ENCODE measurements at regions not wholly inside any gene's neighbourhood (a gene's known extent, or its start where the extent isn't known, plus 50 kb on each side); places are given as distances from the start of the nearest gene placed in this dataset.
A peak's percentile ranks its signal among the peaks of the same experiment; 100 is the strongest.
"Not testable (repeated sequence)": the region's sequence is repeated elsewhere in the genome, so short reads cannot be mapped to it uniquely, and the experiment has no call there.

DNA sequence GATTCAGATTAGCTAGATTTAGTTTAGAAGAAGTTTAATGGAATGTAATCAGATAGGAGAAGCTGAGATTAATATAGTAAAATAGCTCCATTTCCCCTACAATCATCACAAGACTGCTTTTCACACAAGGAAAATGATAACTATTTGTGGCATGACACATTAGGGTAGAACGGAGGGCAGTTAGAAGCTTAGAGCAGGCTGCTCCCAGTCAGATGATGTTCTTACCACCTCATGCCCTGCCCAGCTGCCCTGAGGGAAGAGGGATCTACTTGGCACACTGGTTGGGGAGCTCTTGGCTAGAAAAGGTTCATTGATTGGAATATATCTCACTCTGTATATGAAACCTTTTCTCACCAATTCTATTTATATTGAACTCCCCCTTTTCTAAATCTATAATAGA lies 180.7 kb upstream of the IL15 start:
- no peak for DNase-seq

DNA sequence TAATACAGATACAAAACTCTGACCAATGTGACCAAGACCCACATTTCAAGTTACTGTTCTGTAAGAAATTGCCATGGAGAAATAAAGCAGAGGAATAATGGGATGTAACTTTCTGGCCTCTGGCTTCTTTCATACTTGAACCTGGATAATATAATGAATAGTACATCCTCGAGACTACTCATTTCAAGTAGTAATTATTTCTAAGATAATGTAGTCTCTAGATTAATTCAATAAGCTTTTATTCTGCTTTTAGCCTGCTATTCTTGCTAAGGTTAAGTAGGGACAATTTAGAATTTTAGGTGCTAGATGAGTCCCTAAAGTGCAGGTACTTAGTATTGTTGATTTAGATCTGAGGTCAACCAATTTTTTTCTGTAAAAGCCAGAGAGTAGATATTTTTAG lies 178.7 kb upstream of the IL15 start:
- DNase-seq: no peak

DNA sequence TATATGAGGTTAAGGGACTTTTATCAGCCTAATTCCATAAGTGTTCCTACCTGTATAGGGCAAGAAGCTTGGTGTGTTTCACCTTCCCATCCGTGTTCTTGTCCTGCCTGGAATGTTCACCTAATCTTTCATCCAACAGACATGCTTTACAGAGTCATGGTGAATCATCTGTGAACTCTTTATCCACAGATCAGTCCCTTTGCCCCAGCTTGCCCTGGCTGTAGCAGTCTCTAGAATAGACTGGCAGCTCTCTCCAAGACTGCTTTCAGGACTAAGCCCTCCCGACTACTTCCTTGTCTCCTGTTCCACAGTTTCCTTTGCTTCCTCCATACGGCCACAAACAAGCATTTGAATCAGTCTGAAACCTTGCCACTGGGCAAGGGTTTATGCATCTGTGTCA lies 177.9 kb upstream of the IL15 start:
- DNase-seq: no peak

DNA sequence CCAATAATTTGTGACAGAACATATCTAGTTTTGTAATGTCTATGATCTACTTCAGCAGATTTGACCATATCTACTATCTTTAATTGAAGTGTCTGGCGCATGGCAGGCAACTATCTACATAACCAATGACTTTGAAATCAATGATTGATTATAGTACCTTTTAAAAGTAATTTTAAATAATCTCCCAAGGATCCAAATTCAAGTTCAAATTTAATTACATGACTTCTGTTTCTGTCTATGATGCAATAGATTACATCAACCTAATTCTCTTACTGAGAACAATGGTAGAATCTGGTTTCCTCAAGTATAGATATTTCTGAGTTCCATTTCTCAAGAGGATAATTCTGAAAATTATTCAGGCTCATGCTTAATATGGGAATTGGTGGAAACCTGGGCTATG lies 177.4 kb upstream of the IL15 start:
- DNase-seq: no peak

DNA sequence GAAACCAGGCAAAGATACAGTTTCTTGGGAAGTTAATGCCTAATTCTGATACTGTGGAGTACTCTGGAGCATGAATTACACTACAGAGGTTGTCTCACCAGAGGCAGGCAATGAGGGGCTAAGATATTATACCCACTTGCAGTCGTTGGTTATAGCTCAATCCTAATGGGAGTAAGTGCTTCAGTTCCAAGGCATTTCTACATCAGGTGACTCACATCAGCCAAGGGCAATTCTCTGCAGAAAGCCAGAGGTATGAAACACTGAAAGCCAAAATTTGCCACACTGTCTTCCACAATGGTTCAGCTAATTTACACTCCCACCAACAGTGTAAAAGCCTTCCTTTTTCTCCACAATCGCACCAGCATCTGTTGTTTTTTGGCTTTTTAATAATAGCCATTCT lies 174.0 kb upstream of the IL15 start:
- no peak for DNase-seq

DNA sequence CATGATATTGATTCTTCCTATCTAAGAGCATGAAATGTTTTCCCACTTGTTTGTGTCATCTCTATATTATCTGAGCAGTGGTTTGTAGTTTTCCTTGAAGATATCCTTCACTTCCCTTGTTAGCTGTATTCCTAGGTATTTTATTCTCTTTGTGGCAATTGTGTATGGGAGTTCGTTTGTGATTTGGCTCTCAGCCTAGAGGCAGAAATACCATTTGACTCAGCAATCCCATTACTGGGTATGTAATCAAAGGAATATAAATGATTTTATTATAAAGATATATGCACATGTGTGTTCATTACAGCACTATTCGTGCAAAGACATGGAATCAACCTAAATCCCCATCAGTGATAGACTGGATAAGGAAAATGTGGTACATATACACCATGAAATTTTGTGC lies 172.7 kb upstream of the IL15 start:
- DNase-seq: no peak

DNA sequence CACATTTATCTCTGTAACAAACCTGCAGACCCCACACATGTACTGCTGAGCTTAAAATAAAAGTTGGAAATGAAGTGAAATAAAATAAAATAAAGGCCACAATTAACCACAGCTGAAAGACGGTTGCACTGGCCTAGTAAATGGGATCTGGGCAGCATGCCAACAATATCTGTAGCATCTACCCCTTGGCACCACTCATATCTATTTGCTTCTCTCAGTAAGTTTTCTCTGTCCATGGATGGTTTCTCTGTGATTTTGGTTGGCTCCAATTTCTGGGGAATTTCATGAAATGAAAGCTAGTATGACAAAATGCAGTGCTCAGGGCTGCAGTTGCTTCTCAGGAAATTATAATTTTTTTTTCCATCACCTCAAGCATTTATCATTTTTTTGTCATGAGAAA lies 172.0 kb upstream of the IL15 start:
- peak in 1 of 58 donors; percentile 0 for DNase-seq

DNA sequence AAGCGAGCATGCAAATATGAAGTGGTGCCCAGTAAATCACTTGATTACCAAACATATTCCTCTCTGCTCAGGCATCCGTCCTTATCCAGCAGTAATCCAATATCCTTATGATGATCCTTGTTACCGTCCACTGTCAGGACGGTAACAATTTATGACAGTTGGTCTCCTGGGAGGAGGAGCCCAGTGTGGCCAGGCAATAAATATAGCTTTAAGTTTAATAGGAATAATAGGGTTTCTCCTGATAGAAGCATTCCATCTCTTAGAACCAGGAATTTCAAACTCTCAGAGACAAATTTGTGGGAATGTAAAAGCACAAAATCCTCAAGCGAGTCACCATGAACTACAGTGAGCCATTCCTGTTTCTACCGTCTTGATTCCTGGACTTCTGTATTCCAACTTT lies 171.2 kb upstream of the IL15 start:
- DNase-seq: no peak

DNA sequence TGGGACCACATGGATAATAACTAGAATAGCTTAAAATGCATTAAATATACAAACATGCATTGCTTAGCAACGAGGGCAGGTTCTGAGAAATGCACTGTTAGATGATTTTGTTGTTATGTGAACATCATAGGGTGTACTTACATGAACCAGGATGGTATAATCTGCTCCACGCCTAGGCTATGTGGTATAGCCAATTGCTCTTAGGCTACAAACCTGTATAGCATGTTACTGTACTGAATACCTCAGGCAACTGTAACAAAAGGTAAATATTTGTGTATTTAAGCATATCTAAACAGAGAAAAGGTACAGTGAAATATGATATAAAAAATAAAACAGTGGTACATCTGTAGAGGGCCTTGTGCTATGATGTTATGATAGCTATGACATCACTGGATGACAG lies 169.2 kb upstream of the IL15 start:
- no peak for DNase-seq

DNA sequence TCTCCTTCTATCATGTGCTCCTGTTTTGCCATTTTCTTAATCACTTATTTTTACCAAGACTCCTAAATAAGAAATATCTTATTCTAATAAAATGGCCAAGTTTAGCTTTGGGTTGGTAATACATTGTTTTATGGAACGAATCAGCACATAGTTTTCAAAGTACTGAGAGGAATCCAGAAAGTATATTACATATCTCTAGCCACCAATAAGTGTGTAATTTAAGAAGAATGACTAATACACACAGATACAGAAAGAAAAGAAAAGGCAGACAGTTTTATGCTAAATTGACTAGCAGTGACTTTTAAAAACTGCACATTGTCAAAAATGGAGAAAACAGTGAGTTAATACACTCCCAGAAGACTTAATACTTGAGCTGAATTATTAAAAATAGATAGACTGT lies 167.0 kb upstream of the IL15 start:
- no peak for DNase-seq

DNA sequence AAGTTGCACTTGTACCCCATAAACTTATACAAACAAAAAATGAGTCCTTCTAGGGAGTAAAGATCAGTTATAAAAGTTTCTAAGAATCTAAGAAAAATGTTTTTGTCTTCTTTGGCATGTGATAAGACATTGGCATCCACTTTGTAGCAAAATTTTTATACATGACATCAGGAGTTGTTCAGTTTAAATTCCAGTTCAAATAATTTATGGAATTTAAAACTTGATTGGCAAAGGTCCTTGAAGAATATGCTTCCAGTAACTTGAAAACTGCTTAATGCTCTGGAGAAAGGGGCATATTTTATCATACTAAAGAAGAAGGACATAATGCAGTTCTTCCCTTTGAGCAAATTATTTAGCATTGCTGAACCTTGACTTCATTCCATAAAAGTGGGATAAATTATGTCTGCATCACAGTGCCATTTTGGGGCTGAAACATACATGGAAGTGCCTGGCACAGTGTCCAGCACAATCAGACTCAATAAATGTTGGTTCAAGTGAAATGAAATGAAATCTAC lies 163.3 kb upstream of the IL15 start:
- DNase-seq: no peak

DNA sequence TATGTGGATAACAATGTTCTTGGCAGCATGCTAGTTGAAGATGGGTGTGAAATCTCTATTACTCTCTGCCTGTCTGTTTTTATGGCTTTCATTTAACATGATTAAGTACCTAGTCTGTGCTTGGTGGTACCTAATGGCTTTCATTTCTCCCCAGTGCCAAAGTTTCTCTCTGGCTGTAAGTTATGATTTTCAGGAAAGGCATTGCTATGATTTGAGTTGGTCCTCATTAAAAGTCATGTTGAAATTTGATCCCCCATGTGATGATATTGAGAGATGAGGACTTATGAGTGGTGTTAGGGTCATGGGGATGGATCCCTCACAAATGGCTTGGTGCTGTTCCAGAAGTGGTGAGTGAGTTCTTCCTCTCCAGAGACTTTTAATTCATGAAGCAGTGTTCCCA lies 162.4 kb upstream of the IL15 start:
- DNase-seq: no peak

DNA sequence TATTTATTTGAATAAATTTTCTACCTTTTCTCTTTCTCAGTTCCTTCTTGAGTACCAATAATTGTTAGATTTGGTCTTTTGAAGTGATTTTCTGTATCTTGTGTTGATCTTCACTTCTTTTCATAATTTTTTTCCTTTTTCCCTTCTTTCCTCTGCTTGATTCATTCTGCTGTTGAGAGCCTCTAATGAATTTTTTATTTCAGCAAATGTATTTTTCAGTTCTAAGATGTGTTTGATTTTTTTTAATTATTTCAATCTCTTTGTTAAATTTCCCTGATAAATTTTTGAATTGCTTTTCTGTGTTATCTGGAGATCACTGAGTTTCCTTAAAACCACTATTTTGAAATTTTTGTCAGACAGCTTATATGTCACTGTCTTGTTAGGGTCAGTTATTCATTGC lies 155.4 kb upstream of the IL15 start:
- DNase-seq: no peak

DNA sequence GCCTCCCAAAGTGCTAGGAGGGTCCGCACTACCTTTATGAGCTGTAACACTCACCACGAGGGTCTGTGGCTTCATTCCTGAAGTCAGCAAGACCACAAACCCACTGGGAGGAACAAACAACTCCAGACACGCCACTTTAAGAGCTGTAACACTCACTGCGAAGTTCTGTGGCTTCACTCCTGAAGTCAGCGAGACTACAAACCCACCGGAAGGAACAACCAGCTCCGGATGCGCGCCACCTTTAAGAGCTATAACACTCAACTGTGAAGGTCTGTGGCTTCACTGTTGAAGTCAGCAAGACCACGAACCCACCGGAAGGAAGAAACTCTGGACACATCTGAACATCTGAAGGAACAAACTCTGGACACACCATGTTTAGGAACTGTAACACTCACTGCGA lies 152.1 kb upstream of the IL15 start:
- not testable (repeated sequence) for DNase-seq

DNA sequence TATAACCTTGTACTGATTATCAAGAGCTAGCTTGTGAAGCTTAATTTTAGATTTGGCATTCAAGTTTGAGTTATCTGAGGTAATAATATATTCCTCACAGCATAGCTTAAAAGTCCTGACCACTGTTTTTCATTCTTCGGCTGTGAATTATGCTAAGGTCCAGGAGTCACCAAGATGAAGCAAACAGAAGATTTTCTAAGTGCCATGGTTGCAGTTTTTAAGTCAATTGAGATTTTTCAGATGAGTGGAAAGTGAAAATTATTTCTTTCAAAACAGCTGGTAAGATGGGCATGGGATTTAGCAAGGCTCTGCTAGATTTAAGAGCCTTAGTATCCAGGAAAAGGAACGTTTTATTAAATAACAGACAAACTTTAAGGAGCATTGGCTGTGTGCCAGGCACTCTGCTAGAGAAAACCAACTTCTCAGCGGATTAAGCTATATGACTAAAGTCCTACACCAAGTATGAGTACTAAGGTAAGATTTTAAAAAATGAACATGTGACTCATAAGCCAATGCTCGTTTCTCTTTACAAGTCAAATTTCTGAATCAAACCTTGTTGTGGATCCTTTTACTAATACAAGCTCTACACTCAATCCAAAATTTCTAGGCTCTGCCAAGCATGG lies 149.9 kb upstream of the IL15 start:
- DNase-seq: no peak

DNA sequence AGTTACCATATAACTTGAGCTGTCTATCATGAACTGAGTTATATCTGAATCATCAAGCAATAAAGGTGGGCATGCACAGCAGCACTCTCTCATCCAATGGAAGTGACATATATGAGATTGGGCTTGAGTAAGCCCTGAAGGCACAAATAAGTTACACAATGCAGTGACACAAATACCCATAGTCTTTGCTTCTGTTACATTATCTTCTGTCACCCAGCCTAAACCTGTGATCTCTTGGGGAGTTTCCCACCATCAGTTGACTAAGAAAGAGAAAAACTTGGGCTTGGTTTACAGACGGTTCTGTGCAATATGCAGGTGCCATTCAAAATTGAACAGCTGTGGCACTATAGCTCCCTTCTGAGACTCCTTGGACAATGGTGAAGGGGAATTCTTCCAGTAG lies 138.8 kb upstream of the IL15 start:
- DNase-seq: no peak

DNA sequence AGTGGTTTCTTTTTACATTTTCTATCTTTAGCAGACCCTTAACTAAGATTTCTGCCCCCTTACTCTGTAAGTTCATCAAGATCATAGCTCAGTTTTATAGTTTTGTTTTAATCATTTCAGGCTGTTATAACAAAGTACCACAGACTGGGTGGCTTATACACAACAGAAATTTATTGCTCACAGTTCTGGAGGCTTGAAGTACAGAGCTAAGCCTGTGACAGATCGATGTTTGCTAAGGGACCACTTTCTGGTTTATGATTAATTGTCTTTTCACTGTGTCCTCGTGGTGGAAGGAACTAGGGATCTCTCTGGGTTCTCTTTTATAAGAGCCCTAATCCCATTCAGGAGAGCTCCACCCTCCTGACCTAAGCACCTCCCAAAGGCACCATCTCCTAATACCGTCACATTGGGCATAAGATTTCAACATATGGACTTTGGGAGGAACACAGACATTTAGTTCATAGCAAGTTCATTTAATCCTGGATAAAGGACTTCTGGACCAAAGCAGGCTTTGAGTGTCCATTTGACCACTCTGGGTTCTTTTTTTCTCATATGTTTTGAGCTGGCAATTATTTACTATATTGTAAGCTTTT lies 137.0 kb upstream of the IL15 start:
- no peak for DNase-seq

DNA sequence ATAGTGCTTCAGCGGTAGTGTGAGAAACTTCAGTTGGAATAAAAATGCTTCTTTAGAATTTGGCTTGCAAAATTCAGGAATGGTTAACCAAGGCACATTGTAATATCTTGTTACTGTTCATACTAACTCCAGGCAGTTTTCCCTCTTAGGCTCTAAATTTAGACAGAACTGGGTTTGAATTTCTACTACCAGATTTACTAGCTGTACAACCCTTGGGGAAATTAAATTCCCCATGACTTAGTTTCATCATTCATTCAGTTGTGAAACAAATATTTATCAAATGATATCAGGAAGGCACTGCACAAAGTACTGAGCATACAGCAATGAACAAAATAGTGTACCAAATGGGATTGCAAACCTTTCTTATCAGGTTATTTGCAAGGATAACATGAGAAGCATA lies 135.0 kb upstream of the IL15 start:
- DNase-seq: no peak

DNA sequence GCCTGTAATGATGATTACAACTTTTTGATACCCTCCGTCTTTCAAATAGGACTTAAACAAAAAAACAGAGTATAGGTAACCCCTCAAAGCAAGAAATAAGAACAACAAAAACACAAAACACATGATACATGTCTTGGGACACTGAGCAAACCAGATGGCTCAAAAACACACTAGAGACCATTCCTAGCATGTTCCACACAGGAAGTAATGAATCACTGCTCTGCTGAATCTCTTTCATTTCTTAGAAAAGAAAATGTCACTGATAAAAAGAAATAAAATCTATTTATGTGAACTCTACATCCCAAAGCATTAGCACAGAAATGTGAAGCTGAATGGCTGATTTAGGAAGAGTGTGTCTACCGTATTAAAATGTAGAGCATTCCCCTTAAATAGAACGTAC lies 134.5 kb upstream of the IL15 start:
- no peak for DNase-seq

DNA sequence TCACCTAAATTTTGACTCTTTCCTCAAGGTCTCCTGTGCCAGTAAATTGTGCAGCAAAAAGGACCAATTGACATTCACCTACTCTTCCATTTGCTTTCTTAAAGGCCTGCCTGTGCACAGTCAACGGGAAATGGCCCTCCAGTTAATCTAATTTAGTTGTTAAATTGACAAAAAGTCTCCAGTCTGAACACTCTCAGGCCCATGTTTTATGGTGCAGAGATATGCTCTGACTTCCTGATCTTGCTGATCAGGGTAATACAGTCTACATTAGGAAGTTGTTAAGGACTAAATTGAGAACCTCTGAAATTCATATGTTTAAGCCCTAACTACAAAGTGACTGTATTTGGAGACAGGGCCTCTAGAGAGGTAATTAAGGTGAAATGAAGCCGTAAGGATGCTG lies 133.6 kb upstream of the IL15 start:
- no peak for DNase-seq

DNA sequence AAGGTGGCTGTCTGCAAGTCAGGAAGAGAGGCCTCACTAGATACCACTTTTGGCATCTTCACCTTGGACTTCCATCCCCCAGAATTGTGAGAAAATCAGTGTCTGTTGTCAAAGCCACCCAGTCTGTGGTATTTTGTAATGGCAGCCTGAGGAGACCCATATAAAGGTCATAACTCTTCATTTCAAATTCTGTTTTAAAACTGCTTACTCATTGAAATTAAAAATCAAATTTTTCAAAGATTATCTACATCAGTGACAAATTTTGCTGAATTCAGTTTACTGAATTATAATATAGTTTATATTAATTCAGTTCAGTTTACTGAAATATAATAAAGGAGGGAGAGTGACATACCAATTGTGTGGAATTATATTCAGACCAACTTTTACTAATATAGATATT lies 133.1 kb upstream of the IL15 start:
- DNase-seq: no peak

DNA sequence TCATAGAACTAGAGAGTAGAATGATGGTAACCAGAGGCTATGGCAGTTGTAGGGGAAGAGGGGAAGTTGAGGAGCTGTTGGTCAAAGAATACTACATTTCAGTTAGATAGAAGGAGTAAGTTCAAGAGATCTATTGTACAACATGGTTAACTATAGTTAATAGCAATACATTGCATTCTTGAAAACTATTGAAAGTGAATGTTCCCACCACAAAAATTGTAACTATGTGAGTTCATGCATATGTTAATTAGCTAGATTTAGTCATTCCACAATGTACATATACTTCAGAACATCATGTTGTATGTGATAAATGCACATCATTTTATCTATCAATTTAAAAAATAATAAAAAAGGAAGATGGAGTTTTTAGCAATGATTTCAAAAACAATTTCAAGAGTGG lies 125.3 kb upstream of the IL15 start:
- no peak for DNase-seq

DNA sequence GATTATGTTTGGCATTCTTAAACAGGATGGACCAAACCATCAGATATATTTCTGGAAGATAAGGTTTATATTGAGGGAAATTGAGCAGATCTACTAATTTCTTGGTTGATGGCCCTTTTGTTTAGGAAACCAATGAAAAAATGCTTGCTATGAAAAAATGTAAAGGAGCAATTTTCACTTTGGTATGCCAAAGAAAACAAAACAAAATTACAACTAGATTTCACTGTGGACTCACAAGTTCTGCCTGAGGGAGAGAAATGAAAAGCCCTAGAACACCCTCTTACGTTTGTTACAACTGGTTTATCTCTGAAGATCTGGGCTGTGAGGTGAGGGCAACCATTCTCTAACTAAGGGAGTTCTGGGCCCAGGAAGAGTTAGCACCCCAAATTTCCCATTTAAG lies 122.5 kb upstream of the IL15 start:
- no peak for DNase-seq

DNA sequence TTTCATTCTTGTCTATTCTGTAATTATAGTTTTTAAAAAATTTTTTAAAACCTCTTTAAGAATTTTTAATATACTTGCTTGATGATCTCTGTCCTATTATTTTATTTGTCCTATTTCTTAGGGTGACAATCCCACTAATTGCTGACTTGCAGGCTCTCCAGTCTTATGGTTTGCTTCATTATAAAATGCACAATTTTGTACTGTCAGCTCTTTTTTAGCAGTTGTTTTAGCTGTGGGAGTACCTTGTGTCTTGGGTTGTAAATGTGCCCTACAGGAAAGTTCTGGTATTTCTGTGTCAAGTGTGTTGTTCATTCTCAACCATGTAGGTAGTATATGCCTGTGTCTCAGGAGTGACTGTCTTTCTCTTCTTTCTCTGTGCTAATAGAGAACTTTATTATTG lies 118.2 kb upstream of the IL15 start:
- DNase-seq: no peak
